Neuronal stem cell (in vitro differentiated cells): ENCODE measurements at regions not wholly inside any gene's neighbourhood (a gene's known extent, or its start where the extent isn't known, plus 50 kb on each side); places are given as distances from the start of the nearest gene placed in this dataset.

Source experiments
- DNase-seq: peaks from one replicate; pipeline ENCODE4 v3.0.0-alpha.2; 2013; ENCODE audit warnings: low spot score
- H2AFZ ChIP-seq: one replicate; pipeline ENCODE4 v1.6.1; 2013; ENCODE audit warnings: mild to moderate bottlenecking, low read length, inconsistent platforms
- H2AK5ac ChIP-seq: 2 replicates; pipeline ENCODE4 v1.6.1; 2013; ENCODE audit warnings: low read depth, mild to moderate bottlenecking, inconsistent platforms, low read length, moderate library complexity, mixed read lengths
- H2BK120ac ChIP-seq: 2 replicates; pipeline ENCODE4 v1.6.1; 2013; ENCODE audit warnings: low read depth, mild to moderate bottlenecking, inconsistent platforms, low read length, moderate library complexity, mixed read lengths
- H2BK12ac ChIP-seq: one replicate; pipeline ENCODE4 v1.6.1; 2013; ENCODE audit warnings: low read length, inconsistent platforms
- H2BK15ac ChIP-seq: 2 replicates; pipeline ENCODE4 v1.6.1; 2013; ENCODE audit warnings: mild to moderate bottlenecking, low read length, inconsistent platforms, mixed read lengths
- H2BK5ac ChIP-seq: one replicate; pipeline ENCODE4 v1.6.1; 2013; ENCODE audit warnings: inconsistent platforms, mild to moderate bottlenecking, low read length, moderate library complexity
- H3K14ac ChIP-seq: one replicate; pipeline ENCODE4 v1.6.1; 2013; ENCODE audit warnings: low read length, inconsistent platforms
- H3K18ac ChIP-seq: 2 replicates; pipeline ENCODE4 v1.6.1; 2013; ENCODE audit warnings: low read length, inconsistent platforms
- H3K23ac ChIP-seq: 2 replicates; pipeline ENCODE4 v1.6.1; 2013; ENCODE audit warnings: low read depth, mild to moderate bottlenecking, mixed read lengths, low read length, inconsistent platforms; ENCODE audit not compliant: poor library complexity
- H3K27ac ChIP-seq: replicated peaks from 3 replicates; pipeline ENCODE4 v1.5.1; 2013; ENCODE audit warnings: low read length, inconsistent platforms
- H3K27me3 ChIP-seq, 3 experiments: 2 replicates each; pipeline ENCODE4 v1.6.1; 2013; ENCODE audit warnings: low read length in 3 of 3, mild to moderate bottlenecking in 2 of 3, inconsistent platforms in 1 of 3, low read depth in 1 of 3, mixed read lengths in 1 of 3, moderate library complexity in 1 of 3; ENCODE audit not compliant: control insufficient read depth in 3 of 3, insufficient read depth in 3 of 3
- H3K36me3 ChIP-seq, 2 donors: replicated peaks in 1 of 2; 2 replicates each; pipeline ENCODE4 v1.6.1; 2013; ENCODE audit warnings: low read length in 2 of 2; ENCODE audit not compliant: control insufficient read depth in 2 of 2, insufficient read depth in 2 of 2
- H3K4ac ChIP-seq: 2 replicates; pipeline ENCODE4 v1.6.1; 2013; ENCODE audit warnings: inconsistent platforms, mild to moderate bottlenecking, low read length, moderate library complexity
- H3K4me1 ChIP-seq, 2 donors: 1 replicate in 1 of 2; 2 replicates in 1 of 2; pipeline ENCODE4 v1.6.1; 2013; ENCODE audit warnings: low read length in 2 of 2, low read depth in 1 of 2; ENCODE audit not compliant: control insufficient read depth in 2 of 2, insufficient read depth in 1 of 2
- H3K4me2 ChIP-seq: one replicate; pipeline ENCODE4 v1.6.1; 2013; ENCODE audit warnings: mild to moderate bottlenecking, low read length, inconsistent platforms; ENCODE audit not compliant: insufficient read depth, poor library complexity, severe bottlenecking
- H3K4me3 ChIP-seq, 2 donors: 2 replicates each; pipeline ENCODE4 v1.5.1; 2013; ENCODE audit warnings: low read length in 2 of 2, mild to moderate bottlenecking in 2 of 2, inconsistent platforms in 1 of 2, moderate library complexity in 1 of 2
- H3K79me1 ChIP-seq: one replicate; pipeline ENCODE4 v1.6.1; 2013; ENCODE audit warnings: low read depth, mild to moderate bottlenecking, inconsistent platforms, low read length, moderate library complexity
- H3K9ac ChIP-seq: one replicate; pipeline ENCODE4 v1.6.1; 2013; ENCODE audit warnings: mild to moderate bottlenecking, low read depth, low read length, inconsistent platforms; ENCODE audit not compliant: poor library complexity
- H3K9me3 ChIP-seq, 2 donors: replicated peaks in 1 of 2; 2 replicates each; pipeline versions ENCODE3 to v1.6.1; 2013; ENCODE audit warnings: low read length in 2 of 2, mild to moderate bottlenecking in 2 of 2, inconsistent platforms in 1 of 2, low read depth in 1 of 2, mixed read lengths in 1 of 2, moderate library complexity in 1 of 2; ENCODE audit not compliant: control insufficient read depth in 2 of 2, insufficient read depth in 1 of 2
- H4K8ac ChIP-seq: one replicate; pipeline ENCODE4 v1.6.1; 2013; ENCODE audit warnings: low read depth, mild to moderate bottlenecking, inconsistent platforms, low read length, moderate library complexity
- H4K91ac ChIP-seq: one replicate; pipeline ENCODE4 v1.6.1; 2013; ENCODE audit warnings: low read length, low read depth, mild to moderate bottlenecking, inconsistent platforms; ENCODE audit not compliant: poor library complexity
- WGBS, 2 donors: extraction: QIAGEN DNeasy Blood & Tissue Kit; methylation state at CpG; one replicate each; pipeline ENCODE4 v1.1.7; 2013; ENCODE audit warnings: missing lambda C conversion rate in 2 of 2, mixed read lengths in 1 of 2; ENCODE audit not compliant: insufficient read length in 2 of 2, insufficient replicate concordance in 1 of 2; ENCODE audit errors: extremely low coverage in 2 of 2; 5-methylcytosine and 5-hydroxymethylcytosine counted together

GRCh38 chr6:94498099-94498498 lies 1078.7 kb upstream of the EPHA7 start:
- no peak overlapping the region for H4K91ac ChIP-seq
- H3K4me3 ChIP-seq = no peak overlapping the region
- no peaks in the 10 kb centered on the region for H3K36me3 ChIP-seq
- H3K23ac ChIP-seq = no peak overlapping the region
- no peak overlapping the region for H3K18ac ChIP-seq
- no peaks in the 10 kb centered on the region for H3K4me1 ChIP-seq
- no peak overlapping the region for H2AK5ac ChIP-seq
- no peak overlapping the region for H2BK12ac ChIP-seq
- no peak overlapping the region for H3K27ac ChIP-seq
- no peaks in the 10 kb centered on the region for H3K9me3 ChIP-seq
- no peak overlapping the region for H2BK15ac ChIP-seq
- no peaks in the 10 kb centered on the region for H3K27me3 ChIP-seq
- no peak overlapping the region for H2BK5ac ChIP-seq
- no peak overlapping the region for H2BK120ac ChIP-seq
- no peak overlapping the region for H3K9ac ChIP-seq
- no peak overlapping the region for H3K4me2 ChIP-seq
- H3K4ac ChIP-seq = no peak overlapping the region
- H3K79me1 ChIP-seq = no peaks in the 10 kb centered on the region
- H4K8ac ChIP-seq = no peak overlapping the region
- no peak overlapping the region for H3K14ac ChIP-seq
- H2AFZ ChIP-seq = no peak overlapping the region
- DNase-seq = no peak

GRCh38 chr6:94494500-94494899 lies 1075.1 kb upstream of the EPHA7 start:
- Histone ChIP-seq H3K27ac (no peak overlapping the region), H3K4me1 (no peaks in the 10 kb centered on the region), H3K4me3 (no peak overlapping the region), H3K27me3 (no peaks in the 10 kb centered on the region), H2BK120ac (no peak overlapping the region), H2AFZ (no peak overlapping the region), H3K14ac (no peak overlapping the region), H4K8ac (no peak overlapping the region), H4K91ac (no peak overlapping the region), H3K4ac (no peak overlapping the region), H3K18ac (no peak overlapping the region), H2BK12ac (no peak overlapping the region), H2AK5ac (no peak overlapping the region), H3K9me3 (no peaks in the 10 kb centered on the region), H3K9ac (no peak overlapping the region), H2BK15ac (no peak overlapping the region), H3K4me2 (no peak overlapping the region), H3K23ac (no peak overlapping the region), H3K36me3 (no peaks in the 10 kb centered on the region), H2BK5ac (no peak overlapping the region), H3K79me1 (no peaks in the 10 kb centered on the region)
- no peak for DNase-seq
- WGBS, 2 donors = no CpG with 5 or more reads among the region's 1 CpG

GRCh38 chr6:94487371-94487770 lies 1068.0 kb upstream of the EPHA7 start:
- Histone ChIP-seq H4K91ac (no peak overlapping the region), H2AK5ac (no peak overlapping the region), H2BK5ac (no peak overlapping the region)

GRCh38 chr6:94478133-94479005 lies 1059.0 kb upstream of the EPHA7 start:
- Histone ChIP-seq H3K9me3 (peaks cover 0 to 4% of the 10 kb centered on the region in 2 donors), H2AK5ac (no peak overlapping the region), H3K4ac (no peak overlapping the region), H3K23ac (no peak overlapping the region), H3K27me3 (no peaks in the 10 kb centered on the region), H4K91ac (no peak overlapping the region), H2AFZ (no peak overlapping the region), H2BK12ac (no peak overlapping the region), H3K4me1 (peaks cover 0 to 6% of the 10 kb centered on the region in 2 donors), H2BK120ac (no peak overlapping the region), H3K9ac (no peak overlapping the region), H2BK5ac (no peak overlapping the region), H3K4me2 (no peak overlapping the region), H3K27ac (peak overlapping the region; percentile 63), H4K8ac (no peak overlapping the region), H3K18ac (no peak overlapping the region), H3K79me1 (no peaks in the 10 kb centered on the region), H2BK15ac (no peak overlapping the region), H3K14ac (no peak overlapping the region), H3K4me3 (no peak overlapping the region), H3K36me3 (no peaks in the 10 kb centered on the region)
- DNase-seq = peak; percentile 18
- no CpG with 5 or more reads among the region's 3 CpGs for WGBS, 2 donors

More at GRCh38 chr6:94487371-94487770, 1068.0 kb upstream of the EPHA7 start:
- Histone ChIP-seq H3K18ac (no peak overlapping the region), H3K4ac (no peak overlapping the region), H3K27me3 (no peaks in the 10 kb centered on the region), H3K27ac (no peak overlapping the region), H3K9ac (no peak overlapping the region), H2AFZ (no peak overlapping the region), H2BK15ac (no peak overlapping the region), H3K4me2 (no peak overlapping the region), H4K8ac (no peak overlapping the region), H3K36me3 (no peaks in the 10 kb centered on the region), H3K23ac (no peak overlapping the region), H3K79me1 (no peaks in the 10 kb centered on the region), H3K4me3 (no peak overlapping the region), H2BK120ac (no peak overlapping the region), H3K14ac (no peak overlapping the region), H3K4me1 (no peaks in the 10 kb centered on the region), H2BK12ac (no peak overlapping the region), H3K9me3 (no peaks in the 10 kb centered on the region)
- no peak for DNase-seq
